ENCODE measurements at regions not wholly inside any gene's neighbourhood (a gene's known extent, or its start where the extent isn't known, plus 50 kb on each side); places are given as distances from the start of the nearest gene placed in this dataset.

DNA sequence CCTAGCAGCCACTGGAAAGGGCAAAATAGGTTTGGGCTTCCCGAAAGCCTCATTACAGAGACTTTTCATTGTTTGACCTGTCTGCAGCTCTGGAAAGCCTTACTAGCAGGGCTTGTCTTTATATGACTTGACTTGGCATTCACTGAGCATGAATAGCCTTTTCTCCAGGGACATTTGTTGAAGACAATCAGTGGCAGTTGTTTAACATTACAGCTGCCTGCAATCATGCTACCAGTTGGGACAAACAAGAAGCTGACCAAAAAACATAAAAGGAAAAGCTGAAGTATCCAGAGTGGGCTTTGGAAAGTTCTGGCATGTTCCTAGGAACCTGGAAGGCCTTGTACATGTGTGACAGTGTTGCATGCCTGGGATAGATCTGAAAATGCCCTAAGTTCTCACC lies 121.4 kb downstream of the KCNF1 start:
- TF ChIP-seq POLR2A (IDR thresholded peaks at IDR 0.05; ENCODE audit: low read depth, low read length) (no peak), POLR2AphosphoS5 (IDR thresholded peaks at IDR 0.05; ENCODE audit: low read depth, low read length) (no peak), SPI1 (IDR thresholded peaks at IDR 0.05; ENCODE audit: low read depth, low read length) (no peak), TAF1 (IDR thresholded peaks at IDR 0.05; ENCODE audit: low read depth, low read length) (no peak)
